ENCODE measurements at regions not wholly inside any gene's neighbourhood (a gene's known extent, or its start where the extent isn't known, plus 50 kb on each side); places are given as distances from the start of the nearest gene placed in this dataset.

- no peak for DNase-seq (ENCODE audit: low read depth)
- TF ChIP-seq, protein P1, sequence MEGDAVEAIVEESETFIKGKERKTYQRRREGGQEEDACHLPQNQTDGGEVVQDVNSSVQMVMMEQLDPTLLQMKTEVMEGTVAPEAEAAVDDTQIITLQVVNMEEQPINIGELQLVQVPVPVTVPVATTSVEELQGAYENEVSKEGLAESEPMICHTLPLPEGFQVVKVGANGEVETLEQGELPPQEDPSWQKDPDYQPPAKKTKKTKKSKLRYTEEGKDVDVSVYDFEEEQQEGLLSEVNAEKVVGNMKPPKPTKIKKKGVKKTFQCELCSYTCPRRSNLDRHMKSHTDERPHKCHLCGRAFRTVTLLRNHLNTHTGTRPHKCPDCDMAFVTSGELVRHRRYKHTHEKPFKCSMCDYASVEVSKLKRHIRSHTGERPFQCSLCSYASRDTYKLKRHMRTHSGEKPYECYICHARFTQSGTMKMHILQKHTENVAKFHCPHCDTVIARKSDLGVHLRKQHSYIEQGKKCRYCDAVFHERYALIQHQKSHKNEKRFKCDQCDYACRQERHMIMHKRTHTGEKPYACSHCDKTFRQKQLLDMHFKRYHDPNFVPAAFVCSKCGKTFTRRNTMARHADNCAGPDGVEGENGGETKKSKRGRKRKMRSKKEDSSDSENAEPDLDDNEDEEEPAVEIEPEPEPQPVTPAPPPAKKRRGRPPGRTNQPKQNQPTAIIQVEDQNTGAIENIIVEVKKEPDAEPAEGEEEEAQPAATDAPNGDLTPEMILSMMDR (IDR thresholded peaks at IDR 0.05; ENCODE audit: insufficient read depth, low read depth, low read length, missing control alignments), result no peak
- H3K4me3 ChIP-seq (ENCODE audit: low read depth, low read length), result no peak overlapping the region
These were observed 91.9 kb upstream of the PRR5 start for GRCh38 chr22:44610071-44610470.

DNA sequence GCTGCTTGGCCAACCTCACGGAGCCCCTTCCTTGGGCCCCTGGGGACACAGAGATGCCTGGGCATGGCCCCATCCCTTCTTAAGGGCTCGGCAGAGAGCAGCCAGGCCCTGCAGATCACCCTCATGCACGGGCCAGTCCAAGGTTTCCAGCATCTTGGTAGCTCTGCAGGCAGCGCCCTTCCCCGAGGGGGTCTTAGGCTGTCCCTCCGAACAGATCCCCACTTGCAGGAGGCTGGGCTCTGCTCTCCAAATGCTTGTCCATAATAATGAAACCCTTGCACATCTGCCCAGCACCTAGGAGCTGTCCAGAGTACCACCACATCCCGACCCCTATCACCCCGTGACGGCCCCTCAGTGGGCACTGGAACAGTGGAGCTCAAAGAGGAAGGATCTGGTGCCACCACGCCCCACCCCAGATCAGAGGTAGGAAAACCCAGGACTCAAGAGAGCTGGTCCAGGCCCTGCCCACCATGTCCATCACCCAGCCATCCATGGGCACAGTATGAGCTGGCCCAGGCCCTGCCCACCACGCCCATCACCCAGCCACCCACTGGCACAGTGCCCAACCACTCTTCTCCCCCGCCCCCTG, 92.5 kb upstream of the PRR5 start:
- no peak overlapping the region for H3K4me3 ChIP-seq (ENCODE audit: low read depth, low read length)
- DNase-seq (ENCODE audit: low read depth), result no peak
- TF ChIP-seq, protein P1 (IDR thresholded peaks at IDR 0.05; ENCODE audit: insufficient read depth, low read depth, low read length, missing control alignments), result no peak

DNA sequence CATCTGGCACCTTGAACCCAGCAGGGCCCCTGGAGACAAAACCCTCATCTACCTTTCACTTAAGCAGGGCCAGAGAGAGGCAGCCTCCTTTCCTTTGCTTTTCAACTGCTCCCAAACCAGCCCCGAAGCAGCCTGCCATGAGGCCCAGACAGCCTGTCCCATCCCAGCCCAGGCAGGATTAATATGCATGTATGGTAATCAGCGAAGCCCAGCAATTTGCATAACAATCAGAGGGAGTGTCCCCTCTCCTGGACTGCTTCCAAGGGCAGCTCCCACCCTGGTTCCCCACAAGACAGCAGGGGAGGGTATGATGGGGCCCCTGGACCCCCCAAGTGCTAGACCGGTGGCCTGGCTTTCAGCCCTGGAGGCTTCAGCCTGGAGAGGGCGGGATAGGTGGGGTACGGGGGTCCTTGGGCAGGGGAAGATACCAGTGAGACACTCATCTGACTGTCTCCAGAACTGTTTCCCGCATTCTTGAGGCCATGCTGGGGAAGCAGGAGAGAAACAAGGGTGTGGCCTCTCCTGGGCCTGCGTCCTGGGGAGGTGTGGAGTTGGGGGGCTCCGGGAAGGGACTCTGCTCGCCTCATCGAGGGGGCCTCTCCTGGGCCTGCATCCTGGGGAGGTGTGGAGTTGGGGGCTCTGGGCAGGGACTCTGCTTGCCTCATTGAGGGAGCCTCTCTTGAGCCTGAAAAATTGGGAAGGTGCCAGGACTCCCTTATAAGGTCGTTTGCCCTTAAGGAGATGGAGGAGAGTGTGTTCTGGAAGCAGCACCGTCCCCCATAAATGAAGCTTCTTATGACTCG, 93.2 kb upstream of the PRR5 start:
- no peak overlapping the region for H3K4me3 ChIP-seq (ENCODE audit: low read depth, low read length)
- TF ChIP-seq, protein P1 (IDR thresholded peaks at IDR 0.05; ENCODE audit: insufficient read depth, low read depth, low read length, missing control alignments), result no peak
- no peak for DNase-seq (ENCODE audit: low read depth)

GRCh38 chr22:44606126-44606525, 95.9 kb upstream of the PRR5 start:
- DNase-seq (ENCODE audit: low read depth), result no peak
- H3K4me3 ChIP-seq (ENCODE audit: low read depth, low read length), result no peak overlapping the region
- TF ChIP-seq, protein P1 (IDR thresholded peaks at IDR 0.05; ENCODE audit: insufficient read depth, low read depth, low read length, missing control alignments), result no peak

DNA sequence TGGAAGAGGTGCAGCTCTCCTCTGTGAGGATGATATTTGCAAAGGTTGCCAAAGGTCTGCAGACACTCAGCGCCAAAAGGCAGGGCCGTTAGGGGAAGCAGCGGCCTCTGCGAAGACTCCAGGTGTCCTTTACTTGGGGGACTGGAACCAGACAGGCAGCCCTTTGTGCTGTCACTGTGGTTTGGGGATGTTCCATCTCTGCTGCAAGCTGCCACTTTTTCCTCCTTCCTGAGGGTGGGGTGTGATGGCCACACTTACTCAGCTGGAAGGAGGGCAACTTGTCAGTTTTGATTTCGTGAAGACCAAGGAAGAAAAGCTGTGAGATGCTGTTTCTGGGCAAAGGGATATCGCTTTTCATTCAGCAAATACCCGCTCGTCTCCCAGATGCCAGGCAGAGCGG, 96.5 kb upstream of the PRR5 start:
- TF ChIP-seq, protein P1 (IDR thresholded peaks at IDR 0.05; ENCODE audit: insufficient read depth, low read depth, low read length, missing control alignments), result no peak
- no peak overlapping the region for H3K4me3 ChIP-seq (ENCODE audit: low read depth, low read length)
- no peak for DNase-seq (ENCODE audit: low read depth)

GRCh38 chr22:44604991-44605390, 97.0 kb upstream of the PRR5 start:
- DNase-seq (ENCODE audit: low read depth), result no peak
- H3K4me3 ChIP-seq (ENCODE audit: low read depth, low read length), result no peak overlapping the region
- TF ChIP-seq, protein P1 (IDR thresholded peaks at IDR 0.05; ENCODE audit: insufficient read depth, low read depth, low read length, missing control alignments), result no peak

Data from GM12865 (cell line).